GM21723 (cell line): ENCODE measurements at regions not wholly inside any gene's neighbourhood (a gene's known extent, or its start where the extent isn't known, plus 50 kb on each side); places are given as distances from the start of the nearest gene placed in this dataset.

ENCODE experiments used
- ATAC-seq: cut with Tn5 transposase; IDR thresholded peaks from one replicate; pipeline ENCODE4 v1.9.1; 2021; ENCODE audit warnings: mild to moderate bottlenecking, moderate library complexity; ENCODE audit not compliant: unreplicated experiment

GRCh38 chr22:49042877-49043859, 784.5 kb downstream of the BRD1 start:
- ATAC-seq = no peak

DNA sequence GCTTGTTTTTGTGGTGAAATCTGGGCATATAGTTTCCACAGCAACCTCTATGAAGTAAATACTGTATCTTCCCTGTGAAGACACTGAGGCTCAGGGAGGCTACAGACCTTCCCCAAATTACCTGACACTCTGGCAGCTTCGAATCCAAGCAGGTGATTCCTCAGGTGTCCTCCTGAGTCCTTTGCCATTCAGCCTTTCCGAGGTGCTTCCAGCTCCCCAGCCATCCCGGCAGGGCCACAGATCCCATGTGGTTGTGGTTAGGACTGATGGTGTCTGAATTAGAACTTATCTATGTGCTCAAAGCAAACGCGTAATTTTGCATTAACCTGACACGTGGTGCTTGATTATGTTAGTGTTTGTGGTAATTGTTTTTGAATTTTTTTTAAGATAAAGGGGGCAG, 785.6 kb downstream of the BRD1 start:
- ATAC-seq = no peak

DNA sequence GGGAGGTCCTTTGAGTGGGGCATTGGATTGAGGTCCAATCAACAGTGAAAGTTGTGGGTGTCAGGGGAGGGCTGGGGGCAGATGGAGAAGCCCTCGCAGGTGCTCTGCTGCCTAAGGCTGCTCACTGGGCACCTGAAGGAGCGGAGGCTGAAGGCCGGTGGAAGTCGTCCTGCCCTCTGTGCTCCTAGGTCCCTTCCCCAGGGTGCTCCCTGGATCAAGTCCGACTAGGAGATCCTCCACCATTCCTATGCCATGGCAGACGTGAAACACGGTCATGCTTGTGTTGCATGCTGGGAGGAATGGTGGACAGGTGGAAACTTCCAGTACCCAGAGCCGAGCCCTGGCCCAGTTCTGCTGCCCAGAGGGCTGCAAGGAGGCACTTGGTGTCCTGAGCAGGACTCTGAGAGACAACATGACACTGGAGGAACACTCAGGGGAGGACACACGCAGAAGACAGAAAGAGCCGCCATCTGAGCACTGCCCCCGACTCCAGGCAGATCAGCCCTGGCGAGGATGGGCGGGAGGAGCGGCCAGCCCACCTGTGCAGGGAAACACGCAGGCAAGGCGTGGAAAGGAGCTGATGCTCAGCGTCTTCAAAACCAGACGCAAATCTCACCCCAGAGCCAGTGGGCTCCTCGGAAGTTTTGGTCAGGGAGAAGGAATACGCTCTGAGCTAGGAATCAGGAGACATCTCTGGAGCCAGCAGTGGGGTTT, 786.8 kb downstream of the BRD1 start:
- ATAC-seq = no peak

DNA sequence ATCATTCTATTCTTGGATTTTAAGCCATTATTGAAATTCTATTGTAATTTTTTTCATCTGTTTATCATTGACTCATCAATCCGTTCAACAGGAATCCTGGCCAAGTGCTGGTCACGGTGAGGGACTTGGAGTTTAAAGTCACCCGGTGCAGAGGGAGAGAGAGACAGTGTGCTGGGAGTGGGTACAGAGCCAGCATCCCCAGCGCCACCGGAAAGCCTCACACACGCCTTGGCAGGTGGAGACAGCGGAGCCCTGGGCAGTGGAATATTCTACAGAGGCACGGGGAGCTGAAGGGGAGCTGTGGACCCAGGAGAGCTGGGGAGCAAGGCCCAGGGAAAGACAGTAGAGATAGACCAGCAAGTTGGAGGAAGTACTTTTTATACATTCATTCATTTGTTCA, 787.6 kb downstream of the BRD1 start:
- ATAC-seq = no peak

DNA sequence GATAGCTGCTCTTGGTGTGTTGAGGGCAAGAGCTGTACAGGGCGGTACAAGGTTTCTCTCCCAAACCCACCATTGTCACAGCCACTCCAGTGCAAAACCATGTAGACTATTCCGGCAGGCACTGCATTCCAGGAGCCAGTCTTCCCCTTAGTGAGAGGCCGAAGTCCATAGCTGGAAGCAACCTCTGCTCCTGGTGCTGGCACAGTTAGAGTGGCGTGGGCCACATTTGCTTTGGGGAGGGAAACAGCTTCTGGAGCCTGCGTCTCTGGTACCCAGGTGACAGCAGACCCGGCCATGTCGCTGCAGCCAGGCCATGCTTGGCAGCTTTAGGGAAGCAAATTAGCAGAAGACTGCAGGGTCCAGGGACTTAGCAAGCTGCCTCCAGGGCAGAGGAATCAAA, 788.0 kb downstream of the BRD1 start:
- no peak for ATAC-seq

DNA sequence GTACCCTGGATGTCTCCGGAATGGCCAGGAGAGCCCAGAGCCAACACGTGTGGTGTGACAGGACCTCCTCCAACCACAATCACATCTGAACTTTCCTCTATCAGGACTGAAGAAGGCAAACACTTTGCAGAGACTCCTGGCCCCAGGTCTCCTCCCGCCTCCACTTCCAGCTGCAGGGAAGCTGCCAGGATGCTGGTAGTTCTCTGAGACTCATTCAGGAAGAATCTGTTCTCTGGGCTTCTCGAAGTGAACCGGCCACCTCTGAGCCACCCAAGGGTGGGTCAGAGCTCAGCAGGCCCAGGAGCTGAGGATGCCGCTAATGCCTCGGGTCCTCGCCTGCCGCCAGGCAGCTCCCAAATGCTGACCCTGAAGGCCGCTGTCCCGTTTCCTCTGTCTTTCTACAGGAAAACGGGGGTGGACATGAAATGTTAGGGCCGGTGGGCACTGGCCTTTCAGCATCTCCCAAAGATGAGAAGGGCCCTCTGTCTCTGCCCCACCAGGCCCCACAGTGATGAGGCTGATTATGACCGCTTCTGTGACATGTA, 789.9 kb downstream of the BRD1 start:
- ATAC-seq = no peak

DNA sequence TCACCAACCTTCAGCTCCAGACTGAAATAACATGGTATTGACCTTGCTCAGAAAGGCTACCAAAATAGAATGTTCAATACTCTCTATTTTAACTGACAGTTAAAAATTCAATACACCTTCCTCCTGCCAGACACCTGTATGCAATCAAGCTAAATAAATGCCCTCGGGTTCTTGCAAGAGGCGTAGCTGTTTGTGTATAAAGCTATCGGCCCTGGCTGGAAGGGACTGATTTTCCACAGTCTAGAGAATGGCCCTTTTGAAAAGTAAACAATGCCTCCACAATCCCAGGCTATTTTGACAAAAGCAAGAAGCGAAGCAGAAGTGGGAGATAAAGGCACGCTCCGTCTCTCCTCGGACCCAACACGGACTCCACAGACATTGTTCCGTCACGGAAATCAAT, 791.2 kb downstream of the BRD1 start:
- ATAC-seq = no peak

DNA sequence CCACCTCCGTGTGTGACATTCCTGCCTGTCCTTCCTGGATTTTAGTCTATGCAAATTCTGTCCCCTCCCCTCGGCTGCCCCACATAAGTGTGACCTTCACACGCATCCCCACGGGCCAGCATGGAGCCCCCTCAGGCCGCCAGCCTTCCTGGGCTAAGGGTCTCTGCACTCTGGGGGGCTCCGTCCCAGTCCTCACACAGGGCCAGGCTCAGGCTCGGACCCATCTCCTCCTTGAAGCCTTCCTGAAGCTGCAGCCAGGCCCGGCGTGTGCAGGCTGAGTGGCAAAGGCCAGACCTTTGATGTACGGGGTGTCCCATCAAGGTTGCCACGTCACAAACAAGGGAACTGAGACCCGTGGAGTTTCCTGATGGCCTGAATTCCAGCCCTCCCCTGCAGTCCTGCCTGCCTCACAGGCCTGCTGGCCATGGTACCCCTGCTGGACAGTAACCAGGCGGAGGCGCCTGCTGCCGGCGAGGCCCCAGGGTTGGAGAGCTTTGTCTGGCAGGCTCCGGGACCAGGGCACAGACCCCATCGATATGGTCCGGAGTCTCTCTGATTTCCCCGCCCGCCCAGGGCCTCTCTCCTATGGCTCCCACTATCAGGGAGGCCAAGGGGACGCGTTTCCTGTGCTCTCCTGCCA, 791.7 kb downstream of the BRD1 start:
- ATAC-seq = no peak

- ATAC-seq = no peak
Measured at GRCh38 chr22:49034836-49035817, 792.5 kb downstream of the BRD1 start.

- ATAC-seq = no peak
Measured at GRCh38 chr22:49033616-49034015, 794.1 kb downstream of the BRD1 start.

GRCh38 chr22:49032821-49033220, 794.9 kb downstream of the BRD1 start:
- no peak for ATAC-seq

DNA sequence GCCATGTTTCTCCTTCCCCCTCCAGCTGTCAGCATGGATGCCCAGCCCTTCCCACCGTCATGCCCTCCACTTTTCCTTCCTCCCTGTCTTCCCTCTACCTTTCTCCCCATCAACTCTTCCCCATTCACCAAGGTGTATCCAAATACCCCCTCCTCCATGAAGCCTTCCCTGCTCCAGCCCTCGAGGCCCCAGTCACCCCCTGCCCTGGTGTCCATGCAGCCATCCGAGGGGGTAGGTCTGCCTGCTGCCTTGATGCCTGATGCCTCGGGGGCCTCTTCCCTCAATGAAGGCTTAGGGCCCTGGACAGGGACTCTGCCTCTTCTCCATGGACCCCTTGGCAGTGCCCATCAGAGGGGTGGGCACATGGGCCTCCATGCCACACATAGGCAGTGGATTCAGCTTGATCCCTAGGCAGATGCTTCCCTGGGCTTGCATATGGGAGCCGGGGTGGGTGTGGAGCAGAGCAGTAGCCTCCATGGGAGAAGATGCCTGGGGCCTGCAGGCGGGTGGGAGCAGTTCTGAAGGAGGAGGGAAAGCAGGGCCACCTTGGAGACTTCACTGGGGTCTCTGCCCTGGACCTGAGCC, 795.8 kb downstream of the BRD1 start:
- no peak for ATAC-seq

- no peak for ATAC-seq
Measured at GRCh38 chr22:49028111-49028510, 799.6 kb downstream of the BRD1 start.

- ATAC-seq = no peak
Measured at GRCh38 chr22:49027368-49027670, 800.4 kb downstream of the BRD1 start.

DNA sequence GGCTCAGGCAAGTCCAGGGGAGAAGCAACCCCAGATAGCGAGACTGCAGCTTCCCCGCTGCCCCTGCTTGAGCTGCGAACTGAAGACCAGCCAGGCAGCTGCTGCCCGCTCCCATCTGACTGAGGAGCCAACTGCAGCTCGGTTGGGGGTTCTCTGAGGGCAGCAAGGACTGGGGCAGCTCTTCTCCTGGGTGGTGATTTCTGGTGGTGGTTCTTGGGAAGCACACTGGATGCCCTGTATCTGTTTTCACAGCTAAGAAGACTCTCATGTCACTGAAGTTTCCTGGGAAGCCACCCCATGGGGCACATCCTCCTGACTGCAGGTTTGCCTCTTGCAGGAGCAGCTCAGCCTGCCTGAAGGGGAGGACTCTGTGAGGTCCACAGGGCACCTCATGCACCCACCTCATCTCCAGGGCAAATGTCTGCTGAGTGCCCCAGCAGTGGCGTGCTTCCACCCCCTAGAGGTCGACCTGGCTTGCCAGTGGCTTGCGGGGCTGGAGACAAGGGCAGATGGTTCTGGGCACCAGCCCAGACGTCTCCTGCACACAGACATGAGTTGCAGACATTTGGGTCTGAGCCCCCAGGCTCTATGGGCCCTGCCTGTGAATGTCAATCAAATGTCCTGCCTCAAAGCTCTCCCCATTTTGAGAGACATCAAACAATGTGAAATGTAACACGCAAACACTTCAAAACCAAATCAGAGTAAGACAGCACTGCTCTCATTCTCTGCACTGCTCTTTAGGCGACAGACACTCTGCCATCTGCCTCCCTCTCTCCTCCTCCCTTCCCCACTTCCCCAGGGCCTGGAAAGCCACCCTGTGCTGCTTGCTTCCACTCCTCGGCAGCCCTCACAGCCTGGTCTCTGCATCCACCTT, 800.9 kb downstream of the BRD1 start:
- no peak for ATAC-seq

DNA sequence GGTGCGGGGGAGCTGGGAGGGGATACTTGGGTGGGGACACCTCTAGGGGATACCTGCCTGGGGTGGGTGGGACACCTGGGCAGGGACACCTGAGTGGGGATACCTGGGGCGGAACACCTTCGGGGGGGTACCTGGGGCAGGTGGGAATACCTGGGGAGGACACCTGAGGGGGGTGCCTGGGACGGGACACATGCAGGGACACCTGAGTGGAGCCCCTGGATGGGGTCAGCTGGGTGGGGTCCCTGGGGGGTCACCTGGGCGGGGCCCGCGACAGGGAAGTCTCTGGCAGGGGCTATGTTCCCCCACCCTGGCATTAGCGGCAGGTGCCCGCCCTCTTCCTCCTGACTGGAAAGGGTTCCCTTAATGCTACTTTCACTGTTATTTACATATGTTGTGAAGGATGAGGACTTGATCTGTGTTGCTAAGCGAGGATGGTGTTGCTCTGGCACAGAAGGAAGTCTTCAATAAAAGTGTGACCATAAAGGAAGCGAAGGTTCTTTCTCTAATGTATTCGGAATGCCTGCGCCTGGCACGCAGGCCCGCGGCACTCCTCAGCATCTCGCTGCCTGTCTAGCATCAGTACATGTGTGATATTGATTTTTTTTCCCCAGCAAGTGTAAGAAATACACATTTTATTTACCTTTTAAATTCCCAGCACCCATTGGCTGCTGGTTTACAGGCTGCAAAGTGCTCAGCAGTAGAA, 801.7 kb downstream of the BRD1 start:
- no peak for ATAC-seq

DNA sequence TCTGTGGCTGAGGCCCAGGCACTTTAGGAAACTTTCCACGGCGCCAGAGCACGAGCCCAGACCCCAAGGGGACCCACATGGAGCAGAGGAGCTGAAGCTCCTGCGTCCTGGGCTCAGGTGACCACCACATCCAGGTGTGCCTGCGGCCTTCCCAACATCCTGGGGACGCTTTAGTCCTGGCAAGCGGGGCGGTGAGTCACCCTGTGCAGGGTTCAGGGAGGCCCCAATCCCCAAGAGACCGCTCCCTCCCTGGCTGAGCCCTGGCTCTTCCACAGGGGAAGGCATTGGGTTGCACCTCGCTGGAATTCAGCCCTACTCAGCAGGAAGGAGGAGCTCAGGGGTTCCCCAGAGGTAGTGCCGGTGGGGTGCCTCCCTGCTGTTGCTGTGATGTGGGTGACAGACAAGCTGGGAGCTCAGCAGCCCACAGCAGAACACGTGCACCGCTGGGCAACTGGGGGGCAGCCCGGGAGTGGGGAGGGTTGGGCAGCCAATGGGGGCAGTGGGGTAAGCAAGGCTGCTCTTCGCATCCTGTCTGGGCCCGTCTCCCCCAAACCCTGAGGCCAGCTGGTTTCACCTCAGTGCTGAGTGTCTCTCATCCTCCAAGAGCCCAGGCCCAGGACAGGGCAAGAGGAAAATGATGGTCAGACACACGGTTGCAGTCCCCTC, 802.8 kb downstream of the BRD1 start:
- ATAC-seq = no peak
